ENCODE measurements at regions not wholly inside any gene's neighbourhood (a gene's known extent, or its start where the extent isn't known, plus 50 kb on each side); places are given as distances from the start of the nearest gene placed in this dataset.

DNA sequence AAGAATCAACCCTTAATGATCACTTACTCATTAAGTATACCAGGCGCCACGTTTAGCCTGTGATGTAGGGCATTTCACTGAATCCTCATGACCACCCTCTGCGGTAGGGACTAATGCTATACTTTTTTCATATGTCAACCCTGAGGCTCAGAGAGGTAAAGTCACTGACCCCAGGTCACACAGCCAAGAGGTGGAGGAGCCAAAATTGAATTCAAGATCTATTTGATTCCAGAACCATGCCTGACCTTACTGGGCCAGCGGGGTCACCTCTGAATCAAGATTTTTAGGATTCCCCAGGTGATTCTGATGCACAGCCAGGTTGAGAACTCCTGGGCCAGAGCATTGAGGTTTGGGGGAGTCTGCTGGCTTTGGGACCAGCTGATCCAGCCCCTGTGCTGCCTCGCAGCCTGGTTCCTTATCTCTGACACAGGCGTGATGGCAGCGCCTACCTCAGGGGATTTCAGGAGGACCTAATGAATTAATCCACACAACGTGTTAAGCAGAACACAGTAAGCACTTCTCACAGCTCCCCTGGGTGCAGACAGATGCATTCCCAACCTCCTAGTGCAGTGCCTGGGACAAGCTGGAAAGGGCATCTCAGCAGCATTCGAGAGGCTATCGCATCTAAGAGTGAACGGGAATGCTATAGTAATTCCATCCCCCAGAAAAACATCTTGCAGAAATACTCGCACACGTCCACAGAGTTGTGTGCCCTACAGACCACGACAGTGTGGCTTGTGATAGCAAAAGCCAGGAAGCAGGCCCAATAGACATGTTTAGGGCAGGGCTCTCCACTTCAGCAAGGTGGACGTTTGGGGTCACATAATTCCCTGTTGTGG, 101.4 kb upstream of the PTPN1 start:
- no peak for DNase-seq

DNA sequence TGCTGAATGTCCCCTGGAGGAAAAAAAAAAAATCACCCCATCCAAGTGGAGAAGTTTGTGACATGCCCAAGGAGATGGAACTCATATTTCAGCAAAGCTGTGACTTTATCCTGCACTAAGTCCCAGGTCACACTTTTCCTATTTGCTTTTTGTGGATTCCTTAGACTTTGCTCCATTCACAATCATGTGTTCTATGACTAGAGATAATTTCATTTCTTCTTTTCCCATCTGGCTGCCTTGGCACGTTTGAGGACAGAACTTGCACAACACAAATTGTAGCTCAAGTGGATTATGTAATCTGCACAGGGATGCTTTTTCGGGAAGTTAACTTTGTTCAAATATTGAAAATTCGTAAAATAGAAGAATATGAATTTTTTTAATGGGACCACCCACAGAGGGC, 100.7 kb upstream of the PTPN1 start:
- no peak for DNase-seq

DNA sequence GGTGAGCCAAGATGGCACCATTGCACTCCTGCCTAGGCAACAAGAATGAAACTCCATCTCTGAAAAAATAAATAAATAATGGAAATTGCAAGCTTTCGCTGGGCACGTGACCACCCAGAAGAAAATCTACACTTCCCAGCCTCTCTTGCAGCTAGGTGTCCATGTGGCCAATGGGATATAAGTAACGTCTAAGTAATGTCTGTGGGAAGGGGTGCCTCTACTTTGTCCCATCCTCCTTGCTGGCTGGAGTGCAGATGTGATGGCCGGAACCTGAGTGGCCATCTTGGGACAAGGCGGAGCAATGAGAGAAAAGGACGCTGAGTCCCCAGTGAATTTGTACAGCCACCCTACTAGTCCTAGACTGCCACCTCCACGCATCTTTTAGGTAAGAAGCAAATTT, 99.8 kb upstream of the PTPN1 start:
- DNase-seq: no peak

DNA sequence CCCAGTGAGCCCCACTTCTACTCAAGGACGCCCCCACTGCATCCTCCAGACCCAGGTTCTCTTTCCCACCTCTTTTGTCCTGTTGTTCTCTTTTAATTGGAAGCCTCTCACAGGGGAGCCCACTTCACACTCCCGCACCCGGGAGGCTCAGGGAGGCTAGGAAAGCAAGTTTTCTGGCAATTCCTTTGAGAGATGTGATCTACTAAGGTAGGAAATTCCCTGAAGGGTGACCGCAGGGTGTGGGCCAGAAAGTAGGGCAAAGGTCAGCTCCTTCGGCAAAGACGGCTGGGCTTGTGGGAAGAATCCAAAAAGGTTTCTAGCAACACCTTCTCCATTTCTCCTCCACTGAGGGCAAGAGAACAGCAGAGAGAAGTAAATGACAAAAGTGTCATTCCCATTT, 98.1 kb upstream of the PTPN1 start:
- no peak for DNase-seq

DNA sequence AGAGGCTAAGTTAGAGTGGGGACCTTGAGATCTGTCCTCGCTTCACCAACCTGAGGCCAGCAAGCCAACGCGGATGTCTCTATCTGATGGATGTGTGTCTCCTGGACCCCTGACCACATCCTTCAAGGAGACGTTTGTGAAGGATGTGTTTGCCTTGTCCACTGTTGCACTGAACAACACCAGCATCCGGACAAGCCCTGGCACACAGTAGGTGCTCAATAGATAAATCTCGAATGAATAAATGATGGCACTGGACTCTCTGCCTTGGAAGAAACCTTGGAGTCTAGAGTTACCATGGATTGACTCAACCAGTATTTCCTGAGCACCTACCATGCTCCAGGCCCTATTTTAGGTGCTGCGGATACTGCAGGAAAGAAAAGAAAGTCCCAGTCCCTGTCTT, 97.7 kb upstream of the PTPN1 start:
- no peak for DNase-seq

DNA sequence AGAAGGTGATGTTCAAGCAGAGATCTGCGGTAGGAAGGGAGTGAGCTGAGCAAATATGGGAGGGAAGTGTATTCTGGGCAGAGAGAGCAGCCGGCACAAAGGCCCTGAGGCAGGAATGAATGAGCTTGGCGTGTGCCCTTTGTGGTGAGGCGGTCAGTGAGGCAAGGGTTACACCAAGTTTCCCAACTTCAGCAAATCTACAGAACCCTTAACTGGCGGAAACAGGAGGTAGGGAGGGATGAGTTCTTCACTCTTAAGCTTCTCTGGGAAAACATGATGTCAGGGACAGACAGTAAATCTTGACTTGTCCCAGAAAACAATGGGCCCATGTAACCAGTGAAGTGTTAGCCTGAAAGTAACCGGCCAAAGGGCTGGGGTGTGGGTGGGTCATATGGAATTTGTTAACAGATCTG, 97.1 kb upstream of the PTPN1 start:
- no peak for DNase-seq

DNA sequence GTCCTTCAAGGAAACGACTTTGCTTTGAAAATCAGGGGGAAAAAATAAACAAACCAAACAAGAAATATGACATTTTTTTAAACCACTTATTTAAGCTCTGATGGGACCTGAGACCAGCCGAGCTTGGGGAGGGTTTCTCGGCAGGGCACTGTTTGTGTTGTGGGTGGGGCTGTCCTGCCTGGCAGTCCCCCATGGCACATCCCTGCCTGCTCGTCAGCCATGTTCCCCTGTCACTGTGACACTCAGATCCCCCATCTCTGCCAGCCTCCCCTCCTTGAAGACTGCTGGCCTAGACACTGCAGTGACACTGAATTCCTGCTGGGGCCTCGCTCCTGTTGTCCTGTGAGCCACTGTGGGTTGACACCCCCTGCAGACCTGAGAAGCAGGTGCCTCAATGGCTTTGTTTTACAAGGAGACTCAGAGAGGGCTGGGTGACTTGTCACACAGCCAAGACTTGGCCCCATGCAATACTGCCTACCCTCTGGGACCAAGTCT, 95.1 kb upstream of the PTPN1 start:
- DNase-seq: no peak

DNA sequence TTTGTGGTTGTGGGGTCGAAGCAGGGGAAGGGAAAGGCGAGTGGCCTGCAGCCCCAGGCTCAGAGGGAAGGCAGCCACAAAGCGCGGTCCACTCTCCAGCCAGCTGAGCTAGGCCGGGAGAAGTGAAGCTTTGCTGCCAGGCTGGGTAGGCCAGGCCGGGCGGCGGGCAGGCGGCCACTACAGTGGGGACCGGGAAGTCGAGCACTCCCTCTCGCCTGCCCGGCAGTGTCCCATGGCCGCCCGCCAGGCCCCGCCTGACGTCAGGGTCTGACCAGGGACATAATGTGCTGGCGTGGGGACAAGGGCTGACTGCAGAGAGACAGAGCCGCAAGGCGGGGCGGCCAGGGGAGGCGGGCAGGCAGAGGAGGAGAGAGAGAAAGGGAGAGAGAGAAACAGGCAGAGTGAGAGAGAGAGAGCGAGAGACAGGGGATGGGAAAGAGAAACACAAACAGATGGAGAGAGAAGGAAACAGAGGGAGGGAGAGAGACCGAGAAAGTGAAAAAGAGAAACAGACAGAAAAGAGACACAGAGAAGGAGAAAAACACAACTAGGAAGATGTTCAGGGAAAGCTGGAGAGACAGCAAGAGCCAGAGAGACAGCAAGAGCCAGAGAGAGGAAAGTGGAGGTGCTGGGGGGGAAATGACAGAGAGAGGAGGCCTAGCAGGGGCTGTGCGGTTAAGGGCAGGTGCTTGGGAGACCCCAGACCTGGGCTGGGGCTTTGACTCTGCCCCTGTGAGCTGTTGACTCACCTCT, 94.5 kb upstream of the PTPN1 start:
- peak; percentile 87 for DNase-seq

DNA sequence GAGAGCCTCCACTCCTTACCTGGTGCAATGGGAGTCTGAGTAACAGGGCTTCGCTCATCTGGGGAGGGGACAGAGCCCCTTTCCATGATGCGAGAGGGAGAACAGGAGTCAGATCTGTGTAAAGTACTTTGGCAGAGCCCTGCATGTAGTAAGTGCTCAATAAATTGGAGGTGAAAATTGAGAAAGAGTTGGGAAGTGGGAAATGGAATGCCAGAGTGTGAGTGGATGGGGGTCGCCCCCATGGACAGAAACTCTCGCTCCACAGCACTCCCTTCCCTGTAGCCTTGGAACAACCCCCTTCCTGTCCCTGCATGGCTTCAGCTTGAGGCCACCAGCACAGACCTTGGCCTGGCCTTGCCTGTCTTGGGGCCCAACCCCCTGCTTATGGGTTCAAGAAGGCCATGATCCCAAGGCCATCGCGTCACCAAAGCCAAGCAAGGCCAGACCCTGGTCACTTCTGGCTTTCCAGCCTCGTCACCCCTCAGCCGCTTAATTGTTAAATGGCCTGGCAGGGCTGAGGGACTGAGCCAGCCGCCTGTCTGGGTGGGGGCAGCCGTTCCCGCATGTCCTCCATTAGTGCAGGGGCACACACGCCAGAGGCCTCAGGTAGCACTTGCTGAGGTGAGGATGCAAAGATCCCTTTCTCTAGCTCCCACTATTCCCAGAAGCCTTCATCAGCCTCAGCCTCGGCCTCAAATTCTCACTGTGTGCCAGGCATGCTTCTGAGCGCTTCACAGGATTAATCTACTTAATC, 93.7 kb upstream of the PTPN1 start:
- no peak for DNase-seq

DNA sequence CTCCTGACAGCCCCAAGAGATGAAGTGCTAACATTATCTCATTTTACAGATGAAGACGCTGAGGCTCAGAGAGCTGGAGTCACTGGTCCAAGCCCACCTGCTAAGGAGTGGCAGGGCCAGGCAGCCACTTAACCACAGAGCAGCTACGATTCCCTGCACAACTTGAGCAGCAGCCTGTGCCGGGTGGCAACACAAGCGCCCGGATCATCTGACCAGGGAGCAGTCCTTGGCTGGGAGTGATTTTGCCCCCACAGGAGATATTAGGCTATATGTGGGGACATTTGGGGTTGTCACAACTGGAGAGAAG, 93.2 kb upstream of the PTPN1 start:
- no peak for DNase-seq

DNA sequence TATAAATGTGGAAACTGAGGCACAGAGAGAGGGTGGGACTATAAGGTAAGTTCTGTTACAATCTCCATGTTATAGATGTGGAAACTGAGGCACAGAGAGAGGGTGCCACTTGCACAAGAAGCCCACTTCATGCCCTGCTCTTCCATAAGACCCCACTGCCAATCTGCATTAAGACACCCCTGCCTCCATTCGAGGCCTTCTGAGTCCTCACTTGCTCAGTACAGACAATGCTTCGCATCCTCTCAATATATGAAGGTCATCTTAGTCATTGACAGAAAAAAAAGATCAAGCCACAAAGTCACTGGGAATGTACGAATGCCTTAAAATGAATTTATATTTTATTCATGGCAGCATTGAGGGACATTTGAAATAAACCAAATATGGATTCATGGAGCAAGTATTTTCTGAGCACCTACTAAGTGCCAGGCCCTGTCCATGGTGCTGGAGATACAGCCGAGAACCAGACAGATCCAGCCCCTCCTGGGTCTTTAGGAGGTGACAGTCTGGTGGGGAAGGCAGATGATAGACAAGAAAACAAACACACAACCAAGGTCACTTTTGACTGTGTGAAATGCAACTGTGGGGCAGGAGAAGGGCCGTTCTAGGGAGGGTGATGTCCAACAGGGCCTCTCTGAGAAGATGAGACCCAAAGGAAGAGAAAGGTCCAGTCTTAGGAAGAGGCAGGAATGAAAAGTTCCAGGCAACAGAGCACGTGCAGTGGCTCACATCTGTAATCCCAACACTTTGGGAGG, 92.5 kb upstream of the PTPN1 start:
- no peak for DNase-seq

DNA sequence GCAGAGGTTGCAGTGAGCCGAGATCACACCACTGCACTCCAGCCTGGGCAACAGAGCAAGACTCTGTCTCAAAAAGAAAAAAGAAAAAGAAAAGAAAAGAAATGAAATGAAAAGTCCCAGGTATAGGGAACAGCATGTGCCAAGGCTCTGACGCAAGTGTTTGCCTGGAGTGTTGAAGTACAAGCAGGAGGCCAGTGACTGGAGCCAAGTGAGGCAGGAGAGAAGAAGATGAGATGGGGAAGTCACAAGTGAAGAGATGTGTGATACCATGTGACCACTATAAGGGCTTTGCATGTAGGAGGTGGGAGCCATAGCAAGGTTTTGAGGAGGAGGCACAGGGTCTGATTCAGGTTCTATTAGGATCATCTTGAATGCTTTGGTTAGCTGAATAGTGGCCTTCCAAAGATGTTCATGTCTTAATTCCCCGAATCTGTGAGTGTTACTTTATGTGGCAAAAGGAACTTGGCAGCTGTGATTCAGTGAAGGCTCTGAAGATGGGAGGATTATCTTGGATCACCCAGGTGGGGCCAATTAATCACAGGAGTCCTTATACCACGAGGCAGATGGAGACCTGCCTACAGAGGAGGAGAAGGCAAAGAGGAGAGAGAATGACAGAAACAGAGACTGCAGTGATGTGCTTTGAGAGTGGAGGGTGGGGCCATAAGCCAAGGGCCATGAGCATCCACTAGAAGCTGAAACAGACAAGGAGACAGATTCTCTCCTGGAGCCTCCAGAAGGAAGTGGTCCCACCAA, 91.1 kb upstream of the PTPN1 start:
- DNase-seq: no peak

DNA sequence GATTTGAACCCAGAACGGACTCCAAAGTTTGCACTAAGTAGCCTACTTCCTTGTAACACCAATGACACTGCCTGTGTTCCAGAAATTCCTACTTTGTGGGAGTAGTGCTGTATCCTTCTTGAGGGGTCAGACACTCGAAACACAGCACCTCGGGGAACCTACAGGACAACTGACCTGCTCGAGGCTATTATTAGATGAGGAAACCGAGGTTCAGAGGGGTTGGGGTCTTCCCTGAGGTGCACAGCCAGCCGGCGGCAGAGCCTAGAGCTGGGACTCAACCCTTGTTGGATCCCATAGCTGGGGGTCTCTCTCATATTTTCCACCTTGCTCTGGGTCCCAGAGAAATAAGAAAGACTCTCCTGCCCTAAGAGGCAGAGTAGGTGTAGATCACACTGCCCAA, 89.8 kb upstream of the PTPN1 start:
- DNase-seq: no peak

DNA sequence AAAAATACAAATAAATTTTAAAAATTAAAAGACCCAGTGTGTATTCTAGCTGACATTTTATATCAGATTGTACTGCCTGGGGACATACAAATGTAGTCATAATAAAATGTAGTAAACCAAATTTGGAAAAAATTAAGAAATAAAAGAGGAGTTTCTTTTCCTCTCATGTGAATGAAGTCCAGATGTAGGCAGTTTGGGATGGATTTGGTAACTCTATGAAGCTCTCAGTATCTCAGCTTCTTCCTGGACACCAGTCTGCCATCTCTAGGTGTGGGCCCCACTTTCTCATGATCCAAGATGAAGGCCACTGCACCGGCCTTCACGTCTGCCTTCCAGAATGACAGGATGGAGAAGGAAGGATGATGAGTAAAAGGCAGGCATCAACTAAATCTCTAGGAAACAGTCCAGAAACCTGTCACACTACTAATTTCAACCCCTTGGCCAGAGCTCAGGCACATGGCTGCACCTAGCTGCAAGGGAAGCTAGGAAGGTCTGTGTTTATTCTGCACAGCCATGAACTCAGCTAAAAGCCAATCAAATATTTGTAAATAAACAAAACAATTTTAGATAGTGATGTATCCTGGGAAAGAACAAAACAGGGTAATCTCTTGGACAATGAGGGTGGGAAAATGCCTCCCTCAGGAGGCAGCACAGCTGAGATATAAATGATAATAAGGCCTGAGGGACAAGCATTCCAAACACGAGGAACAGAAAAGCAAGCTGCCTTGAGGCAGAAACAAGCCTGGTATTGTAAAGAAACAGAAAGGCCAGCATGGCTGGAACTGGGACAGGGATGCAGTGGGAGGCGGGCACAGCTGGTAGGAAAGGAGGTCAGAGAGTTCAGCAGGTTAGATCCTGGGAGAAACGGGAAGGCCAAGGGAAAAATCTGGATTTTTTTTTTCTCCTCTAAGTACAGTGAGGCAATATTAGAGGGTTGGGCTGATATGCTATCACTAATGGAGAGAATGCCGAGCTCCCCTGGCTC, 88.5 kb upstream of the PTPN1 start:
- no peak for DNase-seq

DNA sequence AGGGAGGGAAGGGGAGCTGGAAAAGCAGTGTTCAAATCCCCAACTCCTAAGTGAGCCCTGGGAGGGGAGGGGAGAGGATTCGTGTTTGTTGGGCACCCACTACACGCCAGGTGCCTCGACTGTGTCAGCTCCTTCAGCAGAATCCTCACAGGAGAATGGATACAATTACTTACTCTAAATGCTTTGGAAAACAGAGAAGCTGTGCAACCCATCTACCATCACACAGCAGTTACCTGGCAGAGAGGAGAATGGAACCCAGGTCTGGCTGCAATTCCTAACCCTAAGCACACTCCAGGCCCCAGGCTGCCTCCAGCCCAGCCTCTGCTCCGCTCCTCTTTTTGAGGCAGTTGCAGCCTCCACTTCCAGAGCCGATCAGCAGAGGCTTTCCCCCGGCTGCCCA, 86.4 kb upstream of the PTPN1 start:
- no peak for DNase-seq

DNA sequence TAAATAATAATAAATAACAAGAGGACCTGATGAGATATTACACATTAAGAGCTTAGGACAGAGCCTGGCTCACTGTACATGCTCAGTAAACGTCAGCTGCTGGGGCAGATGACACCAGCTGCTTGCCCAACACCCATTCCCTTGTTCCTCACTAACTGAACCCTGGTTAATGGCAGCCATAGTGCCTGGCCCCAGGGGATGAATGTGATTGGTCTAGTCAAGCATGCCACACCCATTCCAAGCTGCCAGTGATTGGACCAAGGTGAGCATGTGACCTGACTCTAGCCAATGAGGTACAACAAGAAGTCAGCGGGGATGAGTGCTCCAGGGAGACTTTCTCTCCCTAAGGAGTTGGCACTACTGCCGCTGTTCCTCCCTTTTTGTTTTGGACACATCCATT, 85.1 kb upstream of the PTPN1 start:
- DNase-seq: no peak

DNA sequence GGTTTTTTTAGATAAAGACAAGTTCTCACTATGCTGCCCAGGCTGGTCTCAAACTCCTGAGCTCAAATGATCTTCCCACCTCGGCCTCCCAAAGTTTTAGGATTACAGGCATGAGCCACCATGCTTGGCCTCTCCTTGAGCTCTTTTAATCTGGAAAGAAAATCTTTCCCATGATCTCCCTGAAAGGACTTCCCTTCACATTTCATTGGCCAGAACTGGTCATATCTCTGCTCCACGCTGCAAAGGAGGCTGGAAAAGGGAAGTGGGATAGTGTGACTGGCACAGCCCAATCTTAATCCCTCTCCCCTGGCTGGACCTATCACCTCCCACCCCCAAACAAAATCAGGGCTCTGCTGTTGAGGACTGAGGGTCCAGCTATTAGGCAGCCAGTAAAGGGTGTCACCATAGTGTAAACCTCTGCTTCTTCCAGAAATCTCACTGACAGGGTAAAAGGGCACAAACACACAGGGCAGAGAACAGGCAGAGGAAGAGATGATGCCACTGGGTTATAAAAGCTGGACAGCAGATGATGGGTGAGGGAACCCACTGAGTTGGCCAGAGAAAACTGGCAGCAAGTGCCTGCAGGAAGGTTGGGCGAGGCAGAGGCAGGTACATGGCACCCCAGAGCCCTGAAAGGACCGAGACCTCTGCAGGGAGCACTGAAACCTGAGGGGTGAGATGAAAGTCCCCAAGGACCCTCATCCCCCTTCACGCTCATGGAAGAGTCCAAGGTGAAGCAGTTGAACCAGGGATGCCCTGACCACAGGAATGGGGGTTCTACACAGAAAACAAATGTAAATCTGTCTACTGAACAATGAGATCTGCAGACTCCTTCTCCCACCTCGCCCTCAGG, 83.1 kb upstream of the PTPN1 start:
- DNase-seq: no peak

DNA sequence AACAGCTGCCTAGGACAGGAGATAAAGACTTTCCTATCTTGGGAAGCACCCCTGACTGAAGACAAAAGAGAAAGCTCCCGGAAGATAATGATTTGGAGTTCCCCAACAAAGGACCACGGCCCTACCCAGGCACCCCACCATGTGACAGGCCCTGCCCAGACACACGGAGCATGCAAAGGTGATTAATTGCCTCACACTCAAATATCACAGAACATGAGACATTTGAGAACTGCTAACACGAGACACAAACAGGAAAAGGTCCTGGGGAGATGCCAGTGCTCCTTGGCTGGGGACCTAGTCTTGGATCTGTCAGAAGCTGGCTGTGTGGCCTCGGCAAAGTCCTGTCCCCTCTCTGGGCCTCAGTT, 82.5 kb upstream of the PTPN1 start:
- no peak for DNase-seq

DNA sequence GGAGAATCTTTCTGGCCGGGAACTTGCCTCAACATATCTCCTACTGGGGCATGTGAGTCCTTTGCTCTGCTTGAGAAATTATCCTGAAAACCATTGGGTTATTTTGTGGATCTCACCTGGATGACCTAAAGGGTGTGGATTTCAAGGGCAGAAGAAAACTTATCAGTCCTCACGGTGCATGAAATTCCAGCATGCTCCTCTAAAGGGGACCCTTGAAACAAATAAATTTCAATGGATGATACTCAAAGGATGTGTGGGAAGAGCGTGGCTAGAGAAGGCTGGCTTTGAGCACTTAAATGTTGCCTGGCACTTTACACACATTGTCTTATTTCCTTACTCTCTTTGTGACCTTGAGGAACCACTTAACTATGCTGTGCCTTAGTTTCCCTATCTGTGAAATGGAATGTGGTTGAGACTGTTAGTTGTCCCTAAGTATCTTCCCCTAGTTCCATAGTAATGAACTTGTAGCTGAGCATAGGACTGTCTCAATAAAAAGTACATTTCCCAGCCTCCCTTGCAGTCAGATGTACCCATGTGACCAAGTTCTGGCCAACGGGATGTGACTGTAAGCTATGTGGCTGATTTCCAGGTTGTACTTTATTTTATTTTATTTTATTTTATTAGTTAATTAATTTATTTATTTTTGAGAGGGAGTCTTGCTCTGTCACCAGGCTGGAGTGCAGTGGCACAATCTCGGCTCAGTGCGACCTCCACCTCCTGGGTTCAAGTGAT, 81.9 kb upstream of the PTPN1 start:
- no peak for DNase-seq
